HG03520 (cell line): ENCODE measurements at regions not wholly inside any gene's neighbourhood (a gene's known extent, or its start where the extent isn't known, plus 50 kb on each side); places are given as distances from the start of the nearest gene placed in this dataset.

Source experiments
- ATAC-seq: cut with Tn5 transposase; IDR thresholded peaks from one replicate; pipeline ENCODE4 v1.9.1; 2021; ENCODE audit warnings: mild to moderate bottlenecking, moderate library complexity; ENCODE audit not compliant: unreplicated experiment

DNA sequence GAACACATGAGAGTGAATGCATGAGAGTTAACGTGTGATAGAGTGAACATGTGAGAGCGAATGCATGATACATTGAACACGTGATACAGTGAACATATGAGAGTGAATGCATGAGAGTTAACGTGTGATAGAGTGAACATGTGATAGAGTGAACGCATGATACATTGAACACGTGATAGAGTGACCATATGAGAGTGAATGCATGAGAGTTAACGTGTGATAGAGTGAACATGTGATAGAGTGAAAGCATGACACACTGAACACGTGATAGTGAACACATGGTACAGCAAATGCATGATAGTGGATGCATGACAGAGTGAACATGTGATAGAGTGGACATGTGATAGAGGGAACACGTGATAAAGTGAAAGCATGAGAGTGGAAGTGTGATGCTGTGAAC lies 517.9 kb downstream of the EIPR1 start:
- no peak for ATAC-seq

DNA sequence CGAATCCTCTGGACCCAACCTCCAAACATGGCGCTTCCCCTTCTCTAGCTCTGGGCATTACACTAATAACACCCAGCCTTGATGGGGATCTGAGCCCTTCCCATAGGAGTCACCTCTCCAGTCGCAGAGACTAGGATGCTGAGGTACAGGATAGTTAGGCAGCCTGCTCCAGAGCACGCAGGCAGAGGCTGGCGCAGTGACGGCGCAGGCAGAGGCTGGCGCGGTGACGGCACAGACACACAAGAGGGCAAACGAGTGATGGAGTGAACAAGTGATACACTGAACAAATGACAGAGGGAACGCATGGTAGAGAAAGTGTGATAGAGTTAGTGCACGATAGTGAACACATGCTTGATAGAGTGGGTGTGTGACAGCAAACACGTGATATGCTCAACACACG lies 518.5 kb downstream of the EIPR1 start:
- ATAC-seq = no peak

DNA sequence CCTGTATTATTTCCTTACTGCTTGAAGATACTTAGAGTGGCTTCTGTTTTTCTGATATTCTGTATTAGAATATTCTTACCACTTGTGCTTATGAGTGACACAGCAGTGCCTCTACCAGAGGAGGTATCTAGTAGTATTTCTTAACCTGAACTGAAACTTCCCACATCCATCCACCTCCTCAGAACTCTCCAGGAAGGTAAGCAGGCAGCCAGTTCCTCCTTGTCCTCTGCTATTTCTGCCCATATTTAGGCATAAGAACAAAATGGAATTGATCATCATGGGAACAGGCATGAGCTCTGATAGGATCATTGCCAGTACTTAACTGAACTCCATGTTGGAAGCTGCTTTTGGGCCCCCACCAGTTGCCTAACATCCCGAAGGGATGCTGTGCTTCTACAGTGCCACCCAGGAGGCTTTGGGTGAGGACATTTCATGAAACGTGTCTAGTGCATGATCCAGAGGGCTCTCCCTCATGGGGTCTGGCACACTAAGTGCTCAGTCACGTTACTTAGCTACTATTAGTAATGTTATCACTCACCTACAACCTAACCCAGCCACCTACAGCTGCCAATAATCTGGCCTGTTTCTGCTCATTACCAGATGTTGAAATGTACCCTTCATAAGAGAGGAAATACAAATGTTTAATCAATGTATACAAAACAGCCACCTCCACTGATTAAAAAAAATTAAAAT lies 520.7 kb downstream of the EIPR1 start:
- ATAC-seq = no peak

- no peak for ATAC-seq
These were observed 522.3 kb downstream of the EIPR1 start for GRCh38 chr2:2855297-2855696.

- ATAC-seq = no peak
These were observed 522.3 kb upstream of the MYT1L start for GRCh38 chr2:2853346-2853745.

- ATAC-seq = no peak
These were observed 521.0 kb upstream of the MYT1L start for GRCh38 chr2:2851806-2852777.

GRCh38 chr2:2851316-2851715 lies 520.2 kb upstream of the MYT1L start:
- ATAC-seq = no peak

- ATAC-seq = no peak
These were observed 519.8 kb upstream of the MYT1L start for GRCh38 chr2:2850859-2851258.

DNA sequence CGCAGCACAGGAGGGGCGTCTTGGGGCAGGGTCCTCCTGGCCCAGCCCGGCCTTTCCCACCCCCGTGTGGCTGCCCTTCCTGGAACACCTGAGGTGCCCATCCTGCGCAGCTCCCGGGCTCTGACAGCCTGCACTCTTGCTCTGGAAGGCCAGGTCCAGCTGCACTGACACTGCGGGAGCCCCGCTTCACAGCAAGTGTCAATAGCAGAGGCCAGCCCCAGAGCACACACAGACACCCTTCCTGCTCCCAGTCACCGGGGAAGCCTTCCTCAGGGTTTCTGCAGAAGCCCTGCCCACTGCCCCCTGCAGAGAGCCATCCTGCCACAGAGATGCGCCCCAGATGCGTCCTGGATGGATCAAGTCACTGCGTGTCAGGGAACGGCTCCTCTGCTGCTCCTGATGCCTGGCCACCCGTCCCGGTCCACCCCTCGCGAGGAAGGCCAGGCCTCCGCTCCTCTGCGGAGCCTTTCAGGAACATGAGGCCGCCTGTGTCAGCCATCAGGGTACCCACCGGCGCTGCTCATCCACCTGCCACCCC lies 519.2 kb upstream of the MYT1L start:
- ATAC-seq = no peak

- no peak for ATAC-seq
These were observed 518.6 kb upstream of the MYT1L start for GRCh38 chr2:2849464-2850217.

- no peak for ATAC-seq
These were observed 517.7 kb upstream of the MYT1L start for GRCh38 chr2:2848621-2849333.

- ATAC-seq = no peak
These were observed 517.1 kb upstream of the MYT1L start for GRCh38 chr2:2848198-2848597.

DNA sequence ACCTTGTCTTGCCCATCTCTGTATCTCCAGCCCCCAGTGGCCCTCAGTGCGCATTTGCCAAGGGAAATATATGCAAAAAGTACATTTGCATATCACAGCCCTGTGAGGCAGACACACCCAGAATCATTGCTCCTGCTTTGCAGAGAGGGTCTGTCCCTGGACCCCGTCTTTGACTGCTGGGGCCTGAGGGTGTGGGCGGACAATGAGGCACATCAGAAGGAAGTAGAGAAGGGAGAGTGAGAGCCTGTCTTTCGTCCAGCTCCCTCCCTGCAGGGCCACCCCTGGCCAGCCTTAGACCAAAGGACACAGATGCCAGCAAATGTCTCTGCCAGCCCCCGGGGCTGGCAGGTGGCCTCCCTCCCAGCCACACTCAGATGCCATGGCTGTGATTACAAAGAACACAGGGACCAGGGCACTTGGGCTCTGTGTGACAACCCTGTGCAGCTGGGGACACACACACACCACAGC lies 516.2 kb upstream of the MYT1L start:
- ATAC-seq = no peak

- ATAC-seq = no peak
These were observed 515.5 kb upstream of the MYT1L start for GRCh38 chr2:2846332-2847208.

GRCh38 chr2:2845806-2846315 lies 514.8 kb upstream of the MYT1L start:
- no peak for ATAC-seq

DNA sequence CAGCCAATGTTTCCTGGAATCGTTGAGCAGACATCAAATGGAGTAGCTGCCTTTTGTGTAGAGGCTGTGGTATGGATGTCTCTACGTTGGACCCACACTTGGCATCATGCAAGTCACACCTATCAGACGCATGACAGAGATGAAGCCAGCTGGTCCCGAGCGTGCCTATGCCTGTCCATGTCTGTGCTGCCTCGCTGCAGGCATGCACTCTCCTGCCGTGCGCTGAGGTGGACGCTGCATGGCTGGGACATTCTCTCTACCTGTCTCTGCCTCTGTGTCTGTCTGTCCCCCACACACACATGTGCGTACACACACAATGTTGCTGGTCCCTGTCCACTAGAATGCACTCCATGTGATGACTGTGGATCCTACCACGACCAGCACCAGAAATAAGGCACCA lies 514.2 kb upstream of the MYT1L start:
- no peak for ATAC-seq

DNA sequence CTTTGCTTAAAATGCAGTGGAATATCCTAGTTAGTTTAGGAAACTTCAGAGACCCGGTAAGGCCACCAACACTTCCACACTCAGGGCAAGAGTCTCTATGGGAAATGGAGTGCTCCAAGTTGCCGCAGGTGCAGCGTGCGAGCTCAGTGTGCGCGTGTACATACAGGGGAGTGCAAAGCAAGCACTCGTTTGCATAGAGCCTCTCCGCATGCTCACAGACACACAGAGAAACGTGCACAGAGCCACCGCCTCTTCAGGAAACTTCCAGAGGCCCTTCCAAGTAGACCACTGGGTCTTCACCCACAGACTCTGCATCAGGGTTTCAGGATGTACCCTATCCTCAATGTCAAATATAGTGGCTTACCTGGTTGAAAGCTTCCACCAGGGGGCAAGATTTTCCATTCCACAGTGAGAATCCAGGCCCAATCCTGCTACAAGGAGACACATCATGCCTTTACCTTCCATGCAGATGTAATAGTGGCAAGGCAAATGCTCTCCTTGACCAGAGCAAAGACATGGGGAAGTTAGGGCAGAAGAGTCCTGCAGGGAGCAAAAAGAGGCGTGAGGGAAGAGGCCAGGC lies 513.0 kb upstream of the MYT1L start:
- ATAC-seq = no peak

- ATAC-seq = no peak
These were observed 511.4 kb upstream of the MYT1L start for GRCh38 chr2:2842466-2842865.
